ENCODE measurements at regions not wholly inside any gene's neighbourhood (a gene's known extent, or its start where the extent isn't known, plus 50 kb on each side); places are given as distances from the start of the nearest gene placed in this dataset.

DNA sequence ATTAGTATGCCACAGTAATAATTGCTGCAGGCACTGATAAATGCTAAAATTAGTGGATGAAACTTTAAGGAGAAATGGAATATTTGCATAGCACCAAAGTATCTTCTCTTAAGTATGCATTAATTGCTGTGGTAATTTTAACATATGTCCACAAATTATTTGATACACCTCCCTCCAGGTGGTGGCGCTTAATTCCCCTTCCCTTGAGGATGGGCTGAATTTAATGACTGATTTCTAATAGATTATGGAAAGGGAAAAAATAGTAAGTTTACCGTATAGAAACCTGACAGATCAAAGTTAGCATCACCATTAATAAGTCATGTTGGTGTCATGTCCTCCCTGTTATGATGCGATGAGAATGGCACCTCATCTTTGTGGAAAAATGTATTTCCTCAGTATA, 519.2 kb downstream of the TFEC start:
- Histone ChIP-seq H3K4me3 (no peak overlapping the region), H3K4me1 (no peaks in the 10 kb centered on the region), H3K36me3 (no peaks in the 10 kb centered on the region), H3K27ac (no peak overlapping the region), H3K9me3 (no peaks in the 10 kb centered on the region), H3K9ac (ENCODE audit: low read depth in 2 of 2, low read length in 2 of 2) (no peak overlapping the region), H3K27me3 (no peaks in the 10 kb centered on the region)
- no peak for DNase-seq
- no peak for TF ChIP-seq CTCF (IDR thresholded peaks at IDR 0.05)
- intact Hi-C loops (cut with DNase I): no loop called here

- Histone ChIP-seq H3K27ac (no peak overlapping the region), H3K9ac (ENCODE audit: low read depth in 2 of 2, low read length in 2 of 2) (no peak overlapping the region), H3K4me3 (no peak overlapping the region), H3K9me3 (no peaks in the 10 kb centered on the region), H3K36me3 (no peaks in the 10 kb centered on the region), H3K4me1 (no peaks in the 10 kb centered on the region), H3K27me3 (no peaks in the 10 kb centered on the region)
- DNase-seq: no peak
- intact Hi-C loops (cut with DNase I): no loop called here
- TF ChIP-seq CTCF (IDR thresholded peaks at IDR 0.05): no peak
Observed at GRCh38 chr7:115505136-115505535, 525.4 kb downstream of the TFEC start.

DNA sequence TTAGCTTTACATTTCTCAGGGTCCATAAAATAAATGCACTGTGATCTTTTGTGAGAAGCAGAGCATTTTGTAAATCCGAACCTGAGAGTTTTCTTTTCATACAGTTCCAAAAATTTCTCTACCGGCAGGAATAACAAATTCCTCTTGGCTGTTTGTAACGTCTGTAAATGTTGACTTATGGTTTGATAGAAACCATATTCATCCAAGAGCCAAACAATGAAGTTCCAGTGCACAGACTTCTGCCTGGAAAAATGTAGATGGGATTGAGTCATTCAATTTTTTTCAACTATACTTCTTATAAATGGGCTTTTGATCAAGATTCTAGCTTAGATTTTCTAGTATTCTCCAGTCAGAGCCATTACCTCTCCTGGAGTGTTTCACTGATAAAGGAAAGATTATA, 530.6 kb downstream of the TFEC start:
- Histone ChIP-seq H3K27ac (no peak overlapping the region), H3K4me1 (no peaks in the 10 kb centered on the region), H3K9me3 (no peaks in the 10 kb centered on the region), H3K4me3 (no peak overlapping the region), H3K27me3 (no peaks in the 10 kb centered on the region), H3K9ac (ENCODE audit: low read depth in 2 of 2, low read length in 2 of 2) (no peak overlapping the region), H3K36me3 (no peaks in the 10 kb centered on the region)
- DNase-seq: no peak
- TF ChIP-seq CTCF (IDR thresholded peaks at IDR 0.05): no peak
- intact Hi-C loops (cut with DNase I): no loop called here

GRCh38 chr7:115496006-115496405, 534.6 kb downstream of the TFEC start:
- no peak overlapping the region for H3K4me3 ChIP-seq
- H3K36me3 ChIP-seq: no peaks in the 10 kb centered on the region
- H3K9me3 ChIP-seq: no peaks in the 10 kb centered on the region
- H3K27me3 ChIP-seq: no peaks in the 10 kb centered on the region
- no peak overlapping the region for H3K9ac ChIP-seq (ENCODE audit: low read depth in 2 of 2, low read length in 2 of 2)
- H3K27ac ChIP-seq: no peak overlapping the region
- TF ChIP-seq CTCF (IDR thresholded peaks at IDR 0.05): no peak
- no peaks in the 10 kb centered on the region for H3K4me1 ChIP-seq
- no peak for DNase-seq
- intact Hi-C loops (cut with DNase I): no loop called here

DNA sequence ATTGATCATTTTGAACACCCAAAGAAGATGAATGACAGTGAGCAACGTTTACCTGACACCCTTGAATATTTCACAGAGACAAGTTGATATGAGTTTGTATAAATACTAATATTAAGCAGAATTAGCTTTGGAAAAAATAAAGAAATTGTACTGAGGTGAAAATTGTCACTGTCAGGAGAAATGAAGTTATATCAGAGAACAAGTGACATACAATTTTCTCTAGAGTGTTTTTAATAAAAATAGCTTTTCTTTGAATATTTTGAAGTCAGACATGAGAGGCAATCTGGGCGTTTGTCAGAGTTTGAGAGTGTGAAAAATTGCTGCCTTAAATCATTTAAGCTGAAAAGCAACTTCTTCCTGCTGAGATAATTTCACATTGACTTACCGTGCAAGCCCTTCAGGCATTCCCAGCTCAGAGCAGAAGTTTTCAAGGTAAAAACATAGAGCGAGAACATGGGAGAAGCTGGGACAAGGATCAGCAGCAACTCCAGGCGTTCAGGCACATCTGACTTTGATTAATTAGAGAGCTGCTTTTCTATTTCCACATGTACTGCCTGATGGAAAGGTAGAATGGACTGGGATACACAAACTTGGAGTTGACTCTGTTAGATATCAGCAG, 535.9 kb downstream of the TFEC start:
- Histone ChIP-seq H3K9me3 (no peaks in the 10 kb centered on the region), H3K27ac (no peak overlapping the region), H3K36me3 (no peaks in the 10 kb centered on the region), H3K4me3 (no peak overlapping the region), H3K9ac (ENCODE audit: low read depth in 2 of 2, low read length in 2 of 2) (no peak overlapping the region), H3K4me1 (no peaks in the 10 kb centered on the region), H3K27me3 (no peaks in the 10 kb centered on the region)
- intact Hi-C loops (cut with DNase I): no loop called here
- TF ChIP-seq CTCF (IDR thresholded peaks at IDR 0.05): no peak
- DNase-seq: no peak

Data from colonic mucosa (tissue), 4 donors.